ENCODE measurements at regions not wholly inside any gene's neighbourhood (a gene's known extent, or its start where the extent isn't known, plus 50 kb on each side); places are given as distances from the start of the nearest gene placed in this dataset.

DNA sequence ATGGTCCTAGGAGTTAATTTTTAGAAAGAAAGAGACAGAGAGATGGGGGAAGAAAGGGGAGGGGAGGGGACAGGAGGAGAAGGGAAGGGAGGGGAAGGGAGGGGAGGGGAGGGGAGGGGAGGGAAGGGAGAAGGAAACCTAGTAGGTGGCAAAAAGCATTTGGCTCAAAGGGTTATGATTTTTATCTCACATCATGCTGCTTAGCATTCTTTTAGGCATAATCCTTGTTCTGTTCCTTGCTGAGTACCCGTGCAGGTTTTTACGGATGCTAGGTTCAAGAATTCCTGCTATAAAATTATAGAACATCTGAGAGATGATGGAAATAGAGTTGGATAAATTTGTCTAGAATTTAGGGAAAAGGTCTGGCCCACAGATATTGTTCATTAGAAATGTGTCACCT, 132.4 kb upstream of the PRSS1 start:
- DNase-seq, result no peak
- no CpG with 5 or more reads among the region's 2 CpGs for WGBS (ENCODE audit: insufficient coverage)
- Histone ChIP-seq H3K9me3 (replicated peaks; ENCODE audit: control insufficient read depth, low read depth, low read length) (no peaks in the 10 kb centered on the region), H3K27ac (ENCODE audit: low read length) (no peak overlapping the region), H3K27me3 (ENCODE audit: control insufficient read depth, insufficient read depth, low read length) (no peaks in the 10 kb centered on the region), H3K4me1 (ENCODE audit: control insufficient read depth, insufficient read depth, low read length) (no peaks in the 10 kb centered on the region), H3K36me3 (ENCODE audit: control insufficient read depth, insufficient read depth, low read length) (no peaks in the 10 kb centered on the region), H3K4me3 (ENCODE audit: low read length) (no peak overlapping the region)

- no peak for DNase-seq
- Histone ChIP-seq H3K27ac (ENCODE audit: low read length) (no peak overlapping the region), H3K4me3 (ENCODE audit: low read length) (no peak overlapping the region), H3K4me1 (ENCODE audit: control insufficient read depth, insufficient read depth, low read length) (no peaks in the 10 kb centered on the region), H3K9me3 (replicated peaks; ENCODE audit: control insufficient read depth, low read depth, low read length) (no peaks in the 10 kb centered on the region), H3K27me3 (ENCODE audit: control insufficient read depth, insufficient read depth, low read length) (no peaks in the 10 kb centered on the region), H3K36me3 (ENCODE audit: control insufficient read depth, insufficient read depth, low read length) (no peaks in the 10 kb centered on the region)
- WGBS (ENCODE audit: insufficient coverage), result 75% methylated on average over 3 of the region's 11 CpGs
Measured at GRCh38 chr7:142616121-142616643, 133.1 kb upstream of the PRSS1 start.

- 75% methylated on average over 4 of the region's 5 CpGs for WGBS (ENCODE audit: insufficient coverage)
- H3K36me3 ChIP-seq (ENCODE audit: control insufficient read depth, insufficient read depth, low read length), result no peaks in the 10 kb centered on the region
- no peaks in the 10 kb centered on the region for H3K4me1 ChIP-seq (ENCODE audit: control insufficient read depth, insufficient read depth, low read length)
- no peak overlapping the region for H3K4me3 ChIP-seq (ENCODE audit: low read length)
- no peak overlapping the region for H3K27ac ChIP-seq (ENCODE audit: low read length)
- H3K27me3 ChIP-seq (ENCODE audit: control insufficient read depth, insufficient read depth, low read length), result no peaks in the 10 kb centered on the region
- H3K9me3 ChIP-seq (replicated peaks; ENCODE audit: control insufficient read depth, low read depth, low read length), result no peaks in the 10 kb centered on the region
- DNase-seq, result no peak
Measured at GRCh38 chr7:142615508-142615907, 133.8 kb upstream of the PRSS1 start.

GRCh38 chr7:142614116-142614515, 135.2 kb upstream of the PRSS1 start:
- H3K27me3 ChIP-seq (ENCODE audit: control insufficient read depth, insufficient read depth, low read length), result no peaks in the 10 kb centered on the region
- no peak overlapping the region for H3K4me3 ChIP-seq (ENCODE audit: low read length)
- DNase-seq, result no peak
- H3K36me3 ChIP-seq (ENCODE audit: control insufficient read depth, insufficient read depth, low read length), result no peaks in the 10 kb centered on the region
- H3K27ac ChIP-seq (ENCODE audit: low read length), result no peak overlapping the region
- 100% methylated on average over 2 of the region's 2 CpGs for WGBS (ENCODE audit: insufficient coverage)
- H3K4me1 ChIP-seq (ENCODE audit: control insufficient read depth, insufficient read depth, low read length), result no peaks in the 10 kb centered on the region
- no peaks in the 10 kb centered on the region for H3K9me3 ChIP-seq (replicated peaks; ENCODE audit: control insufficient read depth, low read depth, low read length)

GRCh38 chr7:142612237-142612881, 136.9 kb upstream of the PRSS1 start:
- Histone ChIP-seq H3K4me3 (ENCODE audit: low read length) (no peak overlapping the region), H3K27ac (ENCODE audit: low read length) (no peak overlapping the region), H3K9me3 (replicated peaks; ENCODE audit: control insufficient read depth, low read depth, low read length) (no peaks in the 10 kb centered on the region), H3K27me3 (ENCODE audit: control insufficient read depth, insufficient read depth, low read length) (no peaks in the 10 kb centered on the region), H3K36me3 (ENCODE audit: control insufficient read depth, insufficient read depth, low read length) (no peaks in the 10 kb centered on the region), H3K4me1 (ENCODE audit: control insufficient read depth, insufficient read depth, low read length) (no peaks in the 10 kb centered on the region)
- no peak for DNase-seq
- WGBS (ENCODE audit: insufficient coverage), result no CpG with 5 or more reads among the region's 1 CpG

DNA sequence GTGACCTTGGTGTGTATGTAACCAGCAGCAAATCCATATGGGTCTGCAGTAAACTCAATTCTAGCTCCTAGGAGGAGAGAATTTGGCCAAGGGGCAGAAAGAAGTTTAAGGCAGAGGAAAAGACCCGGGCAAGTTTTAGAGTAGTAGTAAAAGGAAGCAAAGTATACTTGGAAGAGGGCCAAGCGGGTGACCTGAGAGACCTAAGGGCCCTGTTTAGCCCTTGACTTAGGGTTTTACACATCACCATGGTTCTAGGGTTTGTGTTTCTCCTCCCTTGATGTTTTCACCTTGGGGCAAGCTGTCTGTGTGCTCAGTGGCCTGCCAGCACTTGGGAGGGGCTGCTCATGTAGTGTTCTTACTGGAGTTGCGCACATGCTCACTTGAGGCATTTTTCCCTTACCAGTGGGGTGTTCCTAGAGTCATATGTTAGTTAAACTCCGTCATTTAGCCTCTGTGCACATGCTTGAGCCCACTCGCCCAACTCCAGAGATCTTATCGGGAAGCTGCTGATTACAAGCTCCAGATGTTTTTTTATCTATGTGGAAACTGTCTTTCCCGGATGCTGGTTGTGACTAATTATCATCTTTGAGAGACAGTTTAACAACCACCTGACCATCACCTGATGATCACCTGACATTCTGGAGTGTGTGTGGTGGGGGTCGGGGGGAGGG, 137.6 kb upstream of the PRSS1 start:
- H3K27me3 ChIP-seq (ENCODE audit: control insufficient read depth, insufficient read depth, low read length), result no peaks in the 10 kb centered on the region
- H3K4me1 ChIP-seq (ENCODE audit: control insufficient read depth, insufficient read depth, low read length), result no peaks in the 10 kb centered on the region
- WGBS (ENCODE audit: insufficient coverage), result 67% methylated on average over 4 of the region's 8 CpGs
- H3K27ac ChIP-seq (ENCODE audit: low read length), result no peak overlapping the region
- no peak for DNase-seq
- H3K9me3 ChIP-seq (replicated peaks; ENCODE audit: control insufficient read depth, low read depth, low read length), result no peaks in the 10 kb centered on the region
- no peaks in the 10 kb centered on the region for H3K36me3 ChIP-seq (ENCODE audit: control insufficient read depth, insufficient read depth, low read length)
- H3K4me3 ChIP-seq (ENCODE audit: low read length), result no peak overlapping the region

DNA sequence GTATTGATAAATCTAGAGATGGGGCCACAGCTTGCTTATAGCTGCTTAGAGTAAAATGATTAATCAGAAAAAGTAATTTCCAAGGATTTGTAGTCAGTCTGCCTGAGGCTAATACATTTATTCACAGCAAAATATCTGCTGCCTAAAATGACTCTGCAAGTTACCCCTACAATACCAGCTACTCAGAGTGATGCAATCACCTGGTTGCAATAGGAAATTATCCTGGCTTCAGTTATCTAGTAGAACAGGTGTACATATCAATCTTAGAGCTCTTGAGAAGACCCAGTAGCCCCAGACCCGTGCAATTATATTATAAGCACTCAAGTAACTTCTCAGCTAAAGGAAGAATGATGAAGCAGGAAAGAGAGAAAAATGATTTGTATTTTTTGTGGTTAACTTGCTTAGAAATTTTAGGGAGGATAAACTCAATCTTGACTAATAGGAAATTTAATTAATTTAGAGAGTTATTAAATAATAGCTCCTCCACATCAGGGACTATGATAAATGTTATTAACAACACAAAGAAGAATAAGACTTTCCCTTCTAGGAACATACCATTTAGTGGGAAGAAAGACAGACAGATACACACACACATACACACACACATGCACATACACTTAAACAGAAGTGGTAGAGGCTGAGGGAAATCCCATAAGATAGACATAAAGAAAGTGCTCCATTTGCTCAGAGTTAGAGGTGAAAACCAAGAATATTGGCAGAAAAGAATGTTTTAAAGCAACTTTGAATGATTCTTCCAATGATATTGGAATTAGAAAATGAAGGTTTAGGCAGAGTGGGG, 140.4 kb upstream of the PRSS1 start:
- Histone ChIP-seq H3K4me3 (ENCODE audit: low read length) (no peak overlapping the region), H3K4me1 (ENCODE audit: control insufficient read depth, insufficient read depth, low read length) (no peaks in the 10 kb centered on the region), H3K9me3 (replicated peaks; ENCODE audit: control insufficient read depth, low read depth, low read length) (no peaks in the 10 kb centered on the region), H3K27ac (ENCODE audit: low read length) (no peak overlapping the region), H3K36me3 (ENCODE audit: control insufficient read depth, insufficient read depth, low read length) (no peaks in the 10 kb centered on the region), H3K27me3 (ENCODE audit: control insufficient read depth, insufficient read depth, low read length) (no peaks in the 10 kb centered on the region)
- WGBS (ENCODE audit: insufficient coverage), result no CpG with 5 or more reads among the region's 1 CpG
- no peak for DNase-seq

GRCh38 chr7:142607351-142607750, 141.9 kb upstream of the PRSS1 start:
- Histone ChIP-seq H3K9me3 (replicated peaks; ENCODE audit: control insufficient read depth, low read depth, low read length) (no peaks in the 10 kb centered on the region), H3K27ac (ENCODE audit: low read length) (no peak overlapping the region), H3K36me3 (ENCODE audit: control insufficient read depth, insufficient read depth, low read length) (no peaks in the 10 kb centered on the region), H3K4me1 (ENCODE audit: control insufficient read depth, insufficient read depth, low read length) (no peaks in the 10 kb centered on the region), H3K27me3 (ENCODE audit: control insufficient read depth, insufficient read depth, low read length) (no peaks in the 10 kb centered on the region), H3K4me3 (ENCODE audit: low read length) (no peak overlapping the region)
- DNase-seq, result no peak
- no CpG with 5 or more reads among the region's 3 CpGs for WGBS (ENCODE audit: insufficient coverage)

DNA sequence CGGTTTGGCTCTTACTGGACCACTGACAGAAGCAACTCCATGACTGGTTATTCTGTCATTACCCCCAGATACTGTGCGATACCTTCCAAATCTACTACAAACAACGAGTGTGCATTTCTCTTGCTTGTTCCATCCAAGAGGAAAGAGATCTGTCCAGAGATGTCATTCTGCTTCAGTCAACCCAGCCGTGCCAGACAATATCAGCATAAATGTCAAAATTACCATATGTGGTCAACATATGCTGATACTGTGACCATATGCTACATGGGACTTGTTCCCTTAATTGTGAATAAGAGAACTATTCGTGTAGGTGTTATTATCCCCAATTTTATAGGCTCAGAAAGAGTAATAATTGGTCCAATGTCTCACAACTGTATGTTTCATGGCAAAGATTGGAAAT, 143.2 kb upstream of the PRSS1 start:
- H3K36me3 ChIP-seq (ENCODE audit: control insufficient read depth, insufficient read depth, low read length), result no peaks in the 10 kb centered on the region
- WGBS (ENCODE audit: insufficient coverage), result 85% methylated on average over 2 of the region's 5 CpGs
- no peak overlapping the region for H3K4me3 ChIP-seq (ENCODE audit: low read length)
- H3K9me3 ChIP-seq (replicated peaks; ENCODE audit: control insufficient read depth, low read depth, low read length), result no peaks in the 10 kb centered on the region
- no peak overlapping the region for H3K27ac ChIP-seq (ENCODE audit: low read length)
- H3K4me1 ChIP-seq (ENCODE audit: control insufficient read depth, insufficient read depth, low read length), result no peaks in the 10 kb centered on the region
- no peak for DNase-seq
- no peaks in the 10 kb centered on the region for H3K27me3 ChIP-seq (ENCODE audit: control insufficient read depth, insufficient read depth, low read length)

GRCh38 chr7:142604671-142605070, 144.6 kb upstream of the PRSS1 start:
- H3K27ac ChIP-seq (ENCODE audit: low read length), result no peak overlapping the region
- no peak for DNase-seq
- H3K4me3 ChIP-seq (ENCODE audit: low read length), result no peak overlapping the region
- no peaks in the 10 kb centered on the region for H3K36me3 ChIP-seq (ENCODE audit: control insufficient read depth, insufficient read depth, low read length)
- no peaks in the 10 kb centered on the region for H3K4me1 ChIP-seq (ENCODE audit: control insufficient read depth, insufficient read depth, low read length)
- no peaks in the 10 kb centered on the region for H3K9me3 ChIP-seq (replicated peaks; ENCODE audit: control insufficient read depth, low read depth, low read length)
- H3K27me3 ChIP-seq (ENCODE audit: control insufficient read depth, insufficient read depth, low read length), result no peaks in the 10 kb centered on the region
- 85% methylated on average over 1 of the region's 3 CpGs for WGBS (ENCODE audit: insufficient coverage)

All from muscle of leg (tissue), 3 donors.